NCI-H128 (cell line): ENCODE measurements at regions not wholly inside any gene's neighbourhood (a gene's known extent, or its start where the extent isn't known, plus 50 kb on each side); places are given as distances from the start of the nearest gene placed in this dataset.

Source experiments
- DNase-seq: peaks from one replicate; lab custom pipeline; 2025; ENCODE audit not compliant: unreplicated experiment; lab: John Stamatoyannopoulos, UW

GRCh38 chr1:239436286-239436685, 49.9 kb downstream of the CHRM3 start:
- DNase-seq, result no peak

GRCh38 chr1:239437822-239438221, 51.5 kb downstream of the CHRM3 start:
- DNase-seq, result no peak

DNA sequence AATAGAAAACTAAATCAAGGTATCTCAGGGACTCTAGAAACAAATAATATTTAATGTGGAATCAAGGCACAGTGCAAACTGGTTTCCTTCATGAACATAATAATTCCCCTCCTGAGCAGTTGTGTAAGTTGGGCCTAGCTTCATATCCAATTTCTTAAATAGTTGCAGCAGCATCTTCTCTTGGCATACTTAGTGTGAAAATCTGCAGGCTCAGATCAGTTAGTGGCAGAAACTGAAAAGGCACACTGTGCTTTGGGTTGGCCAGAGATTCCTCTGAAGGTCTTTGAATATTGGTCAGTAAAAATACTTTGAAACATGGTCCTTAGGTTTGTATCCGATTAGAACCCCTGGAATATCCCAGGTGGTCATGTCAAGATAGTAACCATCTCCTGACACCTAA, 52.5 kb downstream of the CHRM3 start:
- DNase-seq, result no peak

DNA sequence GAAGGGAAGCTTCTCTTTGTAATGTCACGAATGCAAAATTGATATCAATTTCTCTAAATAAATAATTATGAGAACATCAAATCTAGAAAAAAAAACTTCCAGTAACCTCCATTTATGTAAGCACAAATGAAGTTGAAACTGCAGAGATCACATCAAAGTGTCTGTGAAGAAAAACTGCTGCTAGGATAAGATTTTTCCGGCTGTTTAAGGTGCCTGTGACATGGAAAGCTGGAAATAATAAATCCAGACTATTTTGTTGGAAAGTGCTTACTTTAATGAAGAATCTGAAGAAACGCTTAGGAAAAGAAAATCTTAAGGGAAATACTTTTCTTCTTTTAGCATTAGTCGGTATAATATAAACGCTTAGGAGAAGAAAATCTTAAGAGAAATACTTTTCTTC, 57.0 kb downstream of the CHRM3 start:
- DNase-seq, result no peak

DNA sequence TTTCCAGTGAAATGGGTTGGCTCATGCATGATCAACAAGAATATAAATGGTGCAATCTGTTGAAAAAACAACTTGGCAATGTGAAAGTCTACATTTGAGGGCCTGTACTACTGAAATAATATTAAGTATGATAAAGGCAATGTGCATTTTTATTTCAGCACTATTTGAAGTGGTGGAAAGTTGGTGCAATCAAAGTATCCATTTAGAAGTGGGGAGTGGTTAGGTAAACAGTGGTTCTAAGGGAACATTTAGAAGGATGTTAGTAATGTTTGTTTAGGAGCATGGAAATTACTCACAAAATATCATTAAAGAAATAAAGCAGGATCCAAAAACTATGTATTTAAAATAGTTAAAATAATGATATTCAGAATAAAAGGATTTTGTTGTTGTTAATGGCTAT, 60.2 kb downstream of the CHRM3 start:
- DNase-seq, result no peak

- no peak for DNase-seq
Observed at GRCh38 chr1:239448911-239449310, 62.5 kb downstream of the CHRM3 start.

DNA sequence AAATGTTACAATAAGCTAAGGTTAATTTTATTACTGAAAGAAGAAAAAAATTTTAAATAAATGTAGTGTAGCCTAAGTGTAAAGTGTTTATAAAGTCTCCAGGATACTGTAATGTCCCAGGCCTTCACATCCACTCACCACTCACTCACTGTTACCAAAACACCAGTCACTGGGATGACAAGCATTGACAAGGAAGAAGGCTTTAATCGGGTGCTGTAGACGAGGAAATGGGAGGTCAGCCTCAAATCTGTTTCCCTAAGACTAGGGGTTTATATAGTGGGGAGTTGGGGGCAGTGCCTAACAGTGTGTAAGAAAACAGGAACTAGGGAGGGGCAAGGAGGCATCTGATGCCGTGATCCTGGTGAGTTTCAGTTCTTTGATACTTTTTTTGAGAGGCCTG, 69.4 kb downstream of the CHRM3 start:
- DNase-seq, result no peak

- DNase-seq, result no peak
Observed at GRCh38 chr1:239456788-239457187, 70.4 kb downstream of the CHRM3 start.

DNA sequence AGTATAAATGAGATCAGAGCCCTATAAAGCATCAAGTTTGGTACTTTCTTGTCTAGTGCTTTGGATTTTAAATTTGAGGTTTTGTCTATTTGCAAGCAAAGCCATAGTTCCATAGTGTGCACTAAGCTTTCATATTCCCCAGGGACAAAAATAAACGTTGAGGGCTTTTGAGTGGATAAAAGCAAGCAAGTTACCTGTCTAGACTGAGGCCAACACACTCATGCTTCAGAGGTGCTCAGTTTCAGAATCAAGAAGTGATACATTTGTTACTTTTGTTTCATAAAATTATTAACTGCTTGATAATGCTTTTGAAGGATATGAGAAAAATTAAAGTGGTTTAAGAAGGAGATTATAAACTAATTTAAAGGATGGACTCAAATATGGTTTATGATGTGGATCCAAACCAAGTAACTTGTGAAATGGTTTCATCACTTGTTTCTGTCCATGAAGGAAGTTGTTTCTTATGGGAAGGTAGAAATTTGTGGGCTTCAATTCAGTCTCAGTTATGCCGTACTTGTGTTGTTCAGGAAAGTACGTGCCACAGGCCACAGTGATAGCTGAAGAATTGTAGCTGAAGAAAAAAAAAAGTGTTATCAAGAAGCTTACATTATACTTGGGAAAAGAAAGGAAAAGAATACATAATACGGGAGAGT, 71.2 kb downstream of the CHRM3 start:
- no peak for DNase-seq

DNA sequence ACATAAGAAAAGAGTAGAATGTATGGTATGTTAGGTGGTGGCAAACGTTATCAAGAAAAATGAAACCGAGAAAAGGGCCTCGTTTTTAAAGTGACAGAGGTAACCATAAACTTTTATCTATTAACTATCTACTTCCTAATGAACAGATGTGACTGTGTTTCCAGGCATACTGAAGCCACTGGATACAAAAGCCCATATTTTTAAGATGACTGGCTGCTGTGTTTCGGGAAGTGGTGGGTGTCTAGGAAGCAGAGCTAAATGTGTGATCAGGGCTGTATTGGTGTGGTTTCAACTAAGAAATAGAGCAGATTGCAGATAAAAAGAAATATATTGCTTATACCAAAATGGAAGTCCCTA, 71.8 kb downstream of the CHRM3 start:
- DNase-seq, result no peak

GRCh38 chr1:239467730-239468129, 81.4 kb downstream of the CHRM3 start:
- DNase-seq, result no peak

GRCh38 chr1:239478069-239478468, 91.7 kb downstream of the CHRM3 start:
- no peak for DNase-seq

DNA sequence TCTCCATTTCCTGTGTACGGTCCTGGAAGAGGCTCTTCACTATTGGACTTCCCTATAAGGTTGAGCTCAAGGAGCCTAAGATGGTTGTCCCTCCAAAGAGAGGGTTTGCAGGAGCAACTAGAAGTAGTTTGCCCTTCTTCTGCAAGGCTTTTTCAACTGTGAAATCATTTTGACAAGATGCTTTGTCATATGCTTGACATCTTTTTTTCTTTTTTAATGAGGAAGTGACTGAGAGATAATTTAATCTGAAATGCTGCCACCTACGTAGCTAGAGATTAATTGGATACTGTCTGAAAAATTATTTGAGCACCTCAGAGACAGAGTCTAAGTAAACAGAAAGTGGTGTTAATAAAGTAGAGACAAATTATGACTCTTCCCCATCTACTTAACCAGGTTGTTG, 97.0 kb downstream of the CHRM3 start:
- DNase-seq, result no peak

- DNase-seq, result no peak
Observed at GRCh38 chr1:239493811-239494414, 107.5 kb downstream of the CHRM3 start.

GRCh38 chr1:239505094-239505493, 118.7 kb downstream of the CHRM3 start:
- no peak for DNase-seq

DNA sequence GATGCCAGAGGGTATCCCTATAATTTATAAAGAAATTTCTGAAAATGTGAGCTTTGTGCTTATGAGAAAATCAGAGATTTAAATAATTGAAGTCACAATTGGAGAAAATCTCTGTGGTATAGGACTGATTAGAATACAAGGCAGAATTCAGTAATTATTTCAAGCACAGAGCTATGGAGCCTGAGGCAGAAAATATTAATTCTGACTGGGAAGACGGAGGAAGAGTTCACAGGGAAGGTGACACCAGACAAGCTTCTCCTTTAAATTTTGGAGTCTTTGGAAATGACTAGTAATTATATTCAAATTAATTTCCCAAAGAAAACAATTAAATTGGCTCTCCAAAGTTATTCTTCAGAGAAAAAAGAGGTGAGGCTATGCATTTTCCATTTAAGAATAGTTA, 121.5 kb downstream of the CHRM3 start:
- DNase-seq, result no peak

DNA sequence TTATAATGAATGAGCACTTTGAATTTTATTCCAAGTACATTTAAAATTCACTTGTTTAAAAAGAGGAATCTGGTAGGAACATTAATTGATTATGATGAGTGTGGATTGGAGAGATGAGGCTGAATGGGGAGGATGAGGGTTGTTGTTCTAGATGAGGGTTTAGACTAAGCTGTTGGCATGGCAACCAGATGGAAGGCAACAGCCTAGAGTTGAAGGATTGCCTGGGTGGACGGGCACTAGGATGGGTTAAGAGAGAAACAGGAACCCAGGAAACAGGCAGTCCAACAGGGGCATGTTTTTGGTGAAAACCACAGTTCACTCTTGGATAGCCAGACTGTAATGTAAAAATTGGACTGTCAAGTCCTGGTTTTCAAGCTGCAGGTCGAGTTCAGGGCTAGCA, 125.5 kb downstream of the CHRM3 start:
- no peak for DNase-seq

GRCh38 chr1:239516579-239516978, 130.2 kb downstream of the CHRM3 start:
- DNase-seq, result no peak

DNA sequence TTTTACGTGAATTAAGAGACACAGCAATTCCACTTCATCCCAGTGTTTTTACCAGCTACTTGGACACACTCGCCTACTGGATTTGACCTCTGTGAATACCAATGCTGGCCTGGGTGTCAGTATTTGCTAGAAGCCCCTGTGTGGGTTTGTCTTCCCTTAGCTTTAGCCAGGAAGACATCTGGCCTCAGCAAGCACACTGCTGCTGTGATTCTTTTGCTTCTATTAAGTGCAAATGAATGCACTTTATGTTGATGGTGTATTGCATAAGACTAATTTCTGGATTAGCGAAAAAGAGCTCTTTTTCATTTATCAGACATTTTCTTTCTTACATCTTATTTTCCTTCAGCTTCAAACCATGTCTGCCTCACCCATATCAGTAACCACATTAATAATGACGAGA, 140.0 kb downstream of the CHRM3 start:
- no peak for DNase-seq

DNA sequence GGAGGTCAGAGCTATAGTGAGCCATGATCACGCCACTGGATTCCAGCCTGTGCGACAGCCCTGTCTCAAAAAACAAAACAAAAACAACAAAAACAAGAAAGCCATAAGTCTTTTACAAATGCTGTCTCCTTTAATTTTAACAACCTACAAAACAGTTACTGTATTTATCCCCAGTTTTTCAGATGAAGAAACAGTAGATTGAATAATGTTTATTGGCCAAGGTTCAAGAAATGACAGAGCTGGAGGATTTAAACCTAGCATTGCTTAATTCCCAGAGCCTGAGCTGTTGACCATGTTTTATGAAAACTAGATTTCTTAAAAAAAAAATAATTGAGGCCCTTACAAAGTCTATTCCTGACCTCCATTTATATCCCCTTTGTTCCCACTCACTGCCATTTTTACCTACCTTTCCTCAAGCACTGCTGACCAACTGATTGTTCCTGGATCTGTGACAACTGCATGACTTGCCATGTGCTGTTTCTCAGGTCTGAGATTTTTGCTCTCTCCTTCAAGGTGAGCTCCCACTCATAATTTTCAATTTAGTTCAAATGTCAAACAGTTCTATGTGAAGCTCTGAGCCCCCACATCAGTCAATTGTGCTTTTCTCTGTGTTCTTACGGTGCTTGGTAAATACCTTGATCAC, 140.8 kb downstream of the CHRM3 start:
- no peak for DNase-seq

DNA sequence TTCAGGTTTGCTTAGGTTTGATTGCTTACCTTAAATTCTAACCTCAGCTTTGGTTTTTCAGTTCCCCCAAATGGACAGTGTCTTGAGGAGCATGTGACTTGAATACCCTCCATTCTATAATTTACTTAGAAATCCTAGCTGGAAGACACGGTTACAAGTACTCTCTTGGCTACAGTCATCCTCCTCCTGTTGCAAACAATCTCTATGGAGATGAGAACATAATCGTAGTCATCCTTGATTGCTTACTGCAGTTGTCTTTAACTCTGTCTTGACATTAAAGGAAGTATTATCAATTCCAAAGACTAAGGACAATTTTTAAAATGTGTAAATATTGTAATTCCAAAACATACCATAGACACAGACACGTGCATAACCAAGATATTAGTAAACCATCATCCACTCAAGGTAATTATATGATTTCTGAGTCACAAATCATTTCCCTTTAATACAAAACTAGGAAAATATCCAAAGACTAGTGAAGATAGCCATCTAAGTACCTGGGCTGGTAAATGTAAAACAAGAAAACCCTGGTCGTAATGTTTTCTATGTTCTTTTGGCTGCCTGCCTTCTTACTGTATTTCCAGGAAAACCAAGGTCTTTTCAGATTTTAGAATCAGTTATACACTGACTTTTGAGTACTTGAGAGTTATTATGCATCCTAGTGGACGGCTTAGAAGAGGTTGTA, 149.9 kb downstream of the CHRM3 start:
- DNase-seq, result no peak

DNA sequence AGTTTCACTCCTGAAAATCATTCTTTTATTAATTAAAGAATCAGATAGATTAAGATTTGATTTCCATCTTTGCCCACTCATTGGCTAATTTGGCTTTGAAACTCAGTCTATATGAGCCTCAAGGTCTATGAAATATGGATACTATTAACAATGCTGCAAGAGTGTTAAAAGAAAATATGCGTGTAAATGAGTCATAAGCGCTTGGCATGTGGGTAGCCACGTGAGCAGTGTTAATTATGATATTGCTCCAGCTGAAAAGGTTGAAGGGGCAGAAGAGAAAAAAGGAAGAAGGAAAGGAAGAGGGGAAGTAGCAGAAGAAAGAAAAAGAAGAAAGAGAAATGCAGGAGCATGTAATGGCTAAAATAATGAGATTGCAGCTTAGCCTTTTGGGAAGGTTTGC, 151.4 kb downstream of the CHRM3 start:
- DNase-seq, result no peak
